Breast epithelium (tissue), 3 donors: ENCODE measurements at regions not wholly inside any gene's neighbourhood (a gene's known extent, or its start where the extent isn't known, plus 50 kb on each side); places are given as distances from the start of the nearest gene placed in this dataset.

Experiments used
- CTCF ChIP-seq, 3 donors: fragments of 450-650 bp; IDR thresholded peaks; one replicate each; pipeline ENCODE4 v1.5.1; 2016 to 2017; ENCODE audit warnings: antibody characterized with exemption in 3 of 3, mild to moderate bottlenecking in 3 of 3, moderate library complexity in 3 of 3
- POLR2A ChIP-seq: fragments of 450-650 bp; IDR thresholded peaks from one replicate; pipeline ENCODE4 v1.6.1; 2016; ENCODE audit warnings: antibody characterized with exemption, mild to moderate bottlenecking, moderate library complexity
- POLR2AphosphoS5 ChIP-seq, 3 donors: sonication (generic); formaldehyde crosslinking; IDR thresholded peaks; one replicate each; pipeline ENCODE4 v1.6.1; 2017; ENCODE audit warnings: antibody characterized with exemption in 3 of 3

GRCh38 chr18:67358947-67359346 lies 157.6 kb downstream of the DSEL start:
- TF ChIP-seq CTCF (IDR thresholded peaks at IDR 0.05) = no peak
- no peak for TF ChIP-seq POLR2AphosphoS5 (IDR thresholded peaks at IDR 0.05)
- no peak for TF ChIP-seq POLR2A
